Dendritic cell treated with granulocyte-macrophage colony-stimulating factor and Interleukin-4, amounts not matched to agents 40 ng/mL and 50 ng/mL, for 4 days (primary cell): ENCODE measurements at regions not wholly inside any gene's neighbourhood (a gene's known extent, or its start where the extent isn't known, plus 50 kb on each side); places are given as distances from the start of the nearest gene placed in this dataset.
"Not testable (repeated sequence)": the region's sequence is repeated elsewhere in the genome, so short reads cannot be mapped to it uniquely, and the experiment has no call there.

ENCODE experiments used
- H3K27ac Mint-ChIP-seq: one replicate; pipeline ENCODE4 v1.8.0; 2022; ENCODE audit warnings: mild to moderate bottlenecking, mixed read lengths
- H3K27me3 Mint-ChIP-seq: one replicate; pipeline ENCODE4 v1.8.0; 2022; ENCODE audit warnings: mild to moderate bottlenecking, mixed read lengths
- H3K36me3 Mint-ChIP-seq: one replicate; pipeline ENCODE4 v1.8.0; 2022; ENCODE audit warnings: low read depth, mixed read lengths
- H3K4me1 Mint-ChIP-seq: one replicate; pipeline ENCODE4 v1.8.0; 2022; ENCODE audit warnings: low read depth, mixed read lengths
- H3K4me3 Mint-ChIP-seq: one replicate; pipeline ENCODE4 v1.8.0; 2022; ENCODE audit warnings: mild to moderate bottlenecking, moderate library complexity, mixed read lengths
- H3K9me3 Mint-ChIP-seq: one replicate; pipeline ENCODE4 v1.8.0; 2022; ENCODE audit warnings: mixed read lengths
- intact Hi-C: fragments of 100-400 bp; cut with micrococcal nuclease; formaldehyde crosslinking; loops from one replicate; pipeline ENCODE4 v1.15.0; 2022

GRCh38 chr17:68695659-68696058 lies 94.5 kb upstream of the FAM20A start:
- no peaks in the 10 kb centered on the region for H3K36me3 Mint-ChIP-seq
- H3K9me3 Mint-ChIP-seq, result no peaks in the 10 kb centered on the region
- H3K4me3 Mint-ChIP-seq, result no peak overlapping the region
- H3K27ac Mint-ChIP-seq, result peak overlapping the region; percentile 18
- H3K4me1 Mint-ChIP-seq, result peaks cover 30% of the 10 kb centered on the region
- intact Hi-C loops, result no loop called here
- H3K27me3 Mint-ChIP-seq, result peaks cover 2% of the 10 kb centered on the region

- Mint-ChIP-seq H3K27me3 (peaks cover 2% of the 10 kb centered on the region), H3K9me3 (no peaks in the 10 kb centered on the region), H3K27ac (peak overlapping the region; percentile 18), H3K36me3 (no peaks in the 10 kb centered on the region), H3K4me1 (peaks cover 30% of the 10 kb centered on the region), H3K4me3 (no peak overlapping the region)
- intact Hi-C loops, result no loop called here
Observed at GRCh38 chr17:68694791-68695485, 93.8 kb upstream of the FAM20A start.

GRCh38 chr17:68693896-68694295 lies 92.7 kb upstream of the FAM20A start:
- Mint-ChIP-seq H3K27ac (no peak overlapping the region), H3K9me3 (no peaks in the 10 kb centered on the region), H3K27me3 (peaks cover 2% of the 10 kb centered on the region), H3K4me3 (no peak overlapping the region), H3K4me1 (peaks cover 25% of the 10 kb centered on the region), H3K36me3 (no peaks in the 10 kb centered on the region)
- intact Hi-C loops, result no loop called here

- H3K27me3 Mint-ChIP-seq, result peaks cover 2% of the 10 kb centered on the region
- H3K36me3 Mint-ChIP-seq, result no peaks in the 10 kb centered on the region
- no peak overlapping the region for H3K27ac Mint-ChIP-seq
- H3K9me3 Mint-ChIP-seq, result no peaks in the 10 kb centered on the region
- peaks cover 21% of the 10 kb centered on the region for H3K4me1 Mint-ChIP-seq
- intact Hi-C loops, result no loop called here
- H3K4me3 Mint-ChIP-seq, result no peak overlapping the region
Observed at GRCh38 chr17:68693466-68693865, 92.3 kb upstream of the FAM20A start.

GRCh38 chr17:68686108-68686988 lies 85.2 kb upstream of the FAM20A start:
- Mint-ChIP-seq H3K9me3 (no peaks in the 10 kb centered on the region), H3K4me3 (no peak overlapping the region), H3K27ac (no peak overlapping the region), H3K36me3 (no peaks in the 10 kb centered on the region), H3K27me3 (peaks cover 8% of the 10 kb centered on the region), H3K4me1 (peaks cover 9% of the 10 kb centered on the region)
- intact Hi-C loops, result no loop called here

GRCh38 chr17:68684949-68685357 lies 83.8 kb upstream of the FAM20A start:
- Mint-ChIP-seq H3K27me3 (peaks cover 12% of the 10 kb centered on the region), H3K36me3 (no peaks in the 10 kb centered on the region), H3K27ac (no peak overlapping the region), H3K4me3 (no peak overlapping the region), H3K4me1 (peaks cover 9% of the 10 kb centered on the region), H3K9me3 (no peaks in the 10 kb centered on the region)
- intact Hi-C loops, result no loop called here

- Mint-ChIP-seq H3K27ac (no peak overlapping the region), H3K4me3 (no peak overlapping the region), H3K9me3 (no peaks in the 10 kb centered on the region), H3K4me1 (peaks cover 9% of the 10 kb centered on the region), H3K27me3 (peaks cover 14% of the 10 kb centered on the region), H3K36me3 (no peaks in the 10 kb centered on the region)
- intact Hi-C loops, result no loop called here
Observed at GRCh38 chr17:68682903-68683302, 81.7 kb upstream of the FAM20A start.

GRCh38 chr17:68679882-68680281 lies 78.7 kb upstream of the FAM20A start:
- no peaks in the 10 kb centered on the region for H3K4me1 Mint-ChIP-seq
- no peak overlapping the region for H3K4me3 Mint-ChIP-seq
- H3K27ac Mint-ChIP-seq, result no peak overlapping the region
- H3K9me3 Mint-ChIP-seq, result no peaks in the 10 kb centered on the region
- H3K36me3 Mint-ChIP-seq, result no peaks in the 10 kb centered on the region
- H3K27me3 Mint-ChIP-seq, result peaks cover 14% of the 10 kb centered on the region
- intact Hi-C loops, result no loop called here

GRCh38 chr17:68676856-68677255 lies 75.7 kb upstream of the FAM20A start:
- Mint-ChIP-seq H3K36me3 (no peaks in the 10 kb centered on the region), H3K4me3 (no peak overlapping the region), H3K9me3 (no peaks in the 10 kb centered on the region), H3K27ac (no peak overlapping the region), H3K4me1 (no peaks in the 10 kb centered on the region), H3K27me3 (peaks cover 13% of the 10 kb centered on the region)
- intact Hi-C loops, result no loop called here

GRCh38 chr17:68675723-68676122 lies 74.6 kb upstream of the FAM20A start:
- H3K36me3 Mint-ChIP-seq, result no peaks in the 10 kb centered on the region
- H3K27ac Mint-ChIP-seq, result no peak overlapping the region
- no peak overlapping the region for H3K4me3 Mint-ChIP-seq
- peaks cover 14% of the 10 kb centered on the region for H3K27me3 Mint-ChIP-seq
- no peaks in the 10 kb centered on the region for H3K9me3 Mint-ChIP-seq
- intact Hi-C loops, result no loop called here
- H3K4me1 Mint-ChIP-seq, result no peaks in the 10 kb centered on the region

GRCh38 chr17:68674029-68674925 lies 73.1 kb upstream of the FAM20A start:
- no peak overlapping the region for H3K4me3 Mint-ChIP-seq
- no peaks in the 10 kb centered on the region for H3K9me3 Mint-ChIP-seq
- no peaks in the 10 kb centered on the region for H3K36me3 Mint-ChIP-seq
- intact Hi-C loops, result no loop called here
- no peak overlapping the region for H3K27ac Mint-ChIP-seq
- peaks cover 19% of the 10 kb centered on the region for H3K27me3 Mint-ChIP-seq
- H3K4me1 Mint-ChIP-seq, result no peaks in the 10 kb centered on the region

GRCh38 chr17:68670967-68671693 lies 70.0 kb upstream of the FAM20A start:
- intact Hi-C loops, result no loop called here
- H3K9me3 Mint-ChIP-seq, result no peaks in the 10 kb centered on the region
- peaks cover 26% of the 10 kb centered on the region for H3K27me3 Mint-ChIP-seq

GRCh38 chr17:68666438-68666837 lies 65.3 kb upstream of the FAM20A start:
- not testable (repeated sequence) for H3K27ac Mint-ChIP-seq, H3K36me3 Mint-ChIP-seq, H3K9me3 Mint-ChIP-seq, H3K4me1 Mint-ChIP-seq, H3K4me3 Mint-ChIP-seq
- intact Hi-C loops, result loop anchor here (10.0 kb wide), 1 partner anchor 48 kb away; no protein-coding TSS in a partner anchor
- H3K27me3 Mint-ChIP-seq, result peaks cover 22% of the 10 kb centered on the region

More at GRCh38 chr17:68670967-68671693, 70.0 kb upstream of the FAM20A start:
- Mint-ChIP-seq H3K4me3 (no peak overlapping the region), H3K36me3 (no peaks in the 10 kb centered on the region), H3K27ac (no peak overlapping the region), H3K4me1 (no peaks in the 10 kb centered on the region)
